Bone marrow (tissue), 2 donors: ENCODE measurements at regions not wholly inside any gene's neighbourhood (a gene's known extent, or its start where the extent isn't known, plus 50 kb on each side); places are given as distances from the start of the nearest gene placed in this dataset.
"Not testable (repeated sequence)": the region's sequence is repeated elsewhere in the genome, so short reads cannot be mapped to it uniquely, and the experiment has no call there.

Experiments
- DNase-seq, 2 donors: peaks; one replicate each; lab custom pipeline; 2025; lab: John Stamatoyannopoulos, UW

DNA sequence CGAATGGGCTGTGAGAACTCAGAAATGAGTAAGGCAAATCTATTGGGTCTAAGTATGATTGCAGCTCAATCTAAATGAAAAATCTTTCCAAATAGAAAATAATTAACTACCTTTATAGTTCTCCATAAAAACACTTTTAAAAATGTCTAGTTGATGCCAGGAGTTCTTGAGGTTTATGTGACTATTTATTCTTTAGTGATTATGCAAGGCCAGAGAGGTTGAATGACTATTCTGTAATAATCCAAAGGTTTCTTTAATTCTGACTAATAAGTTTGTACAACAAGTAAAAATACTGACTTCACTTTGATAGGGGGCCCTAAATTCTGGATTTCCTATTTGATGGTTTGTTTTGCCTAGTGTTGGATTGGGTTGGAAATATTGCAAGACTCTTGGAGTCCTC is 461.2 kb downstream of the EPM2A start:
- no peak for DNase-seq

GRCh38 chr6:145275019-145275418 is 460.3 kb downstream of the EPM2A start:
- DNase-seq: no peak

DNA sequence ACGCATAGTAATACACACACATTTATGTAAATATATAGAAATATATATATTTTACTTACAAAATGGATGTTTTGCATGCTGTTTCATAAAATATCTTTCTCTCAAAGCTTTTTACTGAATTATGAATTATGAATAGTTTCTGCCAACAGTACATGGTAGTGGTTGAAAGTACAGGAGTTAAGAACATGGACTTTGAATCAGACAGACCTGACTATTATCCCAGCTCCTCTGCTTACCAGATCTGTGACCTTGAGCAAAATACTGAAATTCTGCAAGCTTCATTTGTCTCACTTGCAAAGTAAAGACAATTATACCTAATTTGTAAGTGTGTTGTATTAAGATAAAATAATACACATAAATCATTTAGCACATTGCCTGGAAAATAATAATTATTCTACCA is 459.5 kb downstream of the EPM2A start:
- no peak for DNase-seq

DNA sequence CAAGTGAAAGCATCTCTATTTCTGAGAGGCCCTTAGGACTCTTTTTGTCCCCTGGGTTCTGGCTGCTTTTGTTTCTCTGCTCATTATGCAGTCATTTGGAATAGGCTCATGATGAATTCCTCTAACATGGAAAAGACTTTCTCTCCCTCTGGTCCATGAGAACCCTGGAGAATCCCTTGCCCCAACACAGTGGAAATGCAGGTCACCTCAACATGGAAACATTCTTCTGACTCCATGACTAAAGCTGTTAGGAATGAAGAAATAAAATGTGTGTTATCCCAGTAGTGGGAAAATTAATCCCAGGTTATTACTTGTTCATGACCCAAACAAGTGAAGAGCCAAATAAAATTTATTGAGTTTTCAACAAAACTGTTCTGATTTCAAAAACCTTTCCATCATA is 458.6 kb downstream of the EPM2A start:
- DNase-seq: no peak

- DNase-seq: no peak
These were observed 457.8 kb downstream of the EPM2A start for GRCh38 chr6:145277358-145278086.

DNA sequence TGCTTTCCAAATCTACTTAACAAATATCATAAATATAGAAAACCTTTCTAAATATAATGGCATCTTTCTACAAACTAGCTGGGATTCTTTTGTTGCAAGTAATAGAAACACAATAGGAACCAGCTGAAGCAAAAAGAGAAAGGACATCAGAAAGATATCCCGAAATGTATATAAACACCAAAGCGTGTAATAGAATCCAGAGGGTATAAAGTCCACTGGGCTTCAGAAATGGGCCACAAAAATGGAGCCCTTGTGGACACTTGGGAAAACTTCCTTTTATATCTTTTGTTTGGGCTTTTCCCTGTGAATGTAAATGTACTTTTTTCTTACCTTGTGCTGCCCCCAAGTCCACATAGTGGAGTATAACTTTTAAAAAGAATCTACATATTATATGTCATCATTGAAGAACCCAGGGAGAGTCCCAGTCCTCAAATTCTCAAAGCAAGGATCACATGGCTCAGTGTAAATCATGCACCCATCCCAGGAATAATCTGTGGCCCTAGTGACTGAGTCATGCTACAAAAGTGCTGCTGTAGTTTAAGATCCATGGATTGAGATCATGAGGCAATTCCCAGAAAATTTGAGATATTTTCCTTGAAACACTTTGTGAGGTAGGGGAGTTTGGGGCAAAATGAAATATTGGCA is 457.0 kb downstream of the EPM2A start:
- DNase-seq: no peak

DNA sequence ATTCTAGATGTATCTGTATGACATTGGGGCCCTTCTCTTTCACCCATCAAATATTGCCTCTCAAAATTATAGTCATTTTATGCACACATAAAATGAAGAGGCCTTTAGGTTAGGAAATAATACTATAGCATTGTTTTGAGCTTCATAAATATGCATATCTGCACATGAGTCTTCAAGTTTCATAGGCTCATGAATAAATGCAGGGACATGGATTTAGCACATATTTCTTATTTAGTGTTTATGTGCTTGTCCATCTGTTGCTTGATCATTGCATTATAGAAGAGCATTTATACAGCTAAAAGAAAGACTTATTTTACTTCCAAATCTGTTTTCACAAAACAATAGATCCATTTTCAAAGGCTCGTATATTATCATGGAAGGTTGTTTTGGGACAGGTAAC is 455.8 kb downstream of the EPM2A start:
- no peak for DNase-seq

- DNase-seq: no peak
These were observed 455.3 kb downstream of the EPM2A start for GRCh38 chr6:145279993-145280392.

DNA sequence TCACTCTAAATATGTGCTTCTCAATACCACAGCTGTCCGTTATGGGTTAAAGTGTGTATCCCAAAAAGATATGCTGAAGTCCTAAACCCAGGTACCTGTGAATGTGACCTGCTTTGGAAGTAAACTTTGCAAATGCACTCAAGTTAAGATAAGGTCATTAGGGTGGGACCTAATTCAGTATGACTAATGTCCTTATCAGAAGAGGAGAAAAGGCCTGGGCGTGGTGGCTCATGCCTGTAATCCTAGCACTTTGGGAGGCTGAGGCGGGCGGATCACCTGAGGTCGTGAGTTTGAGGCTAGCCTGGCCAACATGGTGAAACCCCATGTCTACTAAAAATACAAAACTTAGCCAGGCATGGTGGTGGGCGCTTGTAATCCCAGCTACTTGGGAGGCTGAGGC is 452.1 kb downstream of the EPM2A start:
- not testable (repeated sequence) for DNase-seq

DNA sequence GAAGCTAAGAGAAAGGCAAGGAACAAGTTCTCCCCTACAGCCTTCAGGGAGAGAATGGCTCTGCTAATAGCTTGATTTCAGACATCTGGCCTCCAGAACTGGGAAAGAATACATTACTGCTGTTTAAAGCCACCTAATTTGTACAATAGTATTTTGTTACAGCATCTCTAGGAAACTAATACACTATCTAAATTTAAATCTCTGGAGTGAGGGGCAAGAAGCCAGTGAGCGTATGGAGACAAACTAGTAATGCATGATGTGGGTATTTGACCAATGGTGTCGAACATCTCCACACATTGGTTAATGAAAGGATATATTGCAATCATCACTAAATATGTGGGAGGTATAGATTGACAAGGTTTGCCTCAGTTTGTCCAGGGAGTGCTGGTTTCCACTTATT is 451.5 kb downstream of the EPM2A start:
- no peak for DNase-seq

GRCh38 chr6:145286916-145287315 is 448.4 kb downstream of the EPM2A start:
- DNase-seq: no peak

DNA sequence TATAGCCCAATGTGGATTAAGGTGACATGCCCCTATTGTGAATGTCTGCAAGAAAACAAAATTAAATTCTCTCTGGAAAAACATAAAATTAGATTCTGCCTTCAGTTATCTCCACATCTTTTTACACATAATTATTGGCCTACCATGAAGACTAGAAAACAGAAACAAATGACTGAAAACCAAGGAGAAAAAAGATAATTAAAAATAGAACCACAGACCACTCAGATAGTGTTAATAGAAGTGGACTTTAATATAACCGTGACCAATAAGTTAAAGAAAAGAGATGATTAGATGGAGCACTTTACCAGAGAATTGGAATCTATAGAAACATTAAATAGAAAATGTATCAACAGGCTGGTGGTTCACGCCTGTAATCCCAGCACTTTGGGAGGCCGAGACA is 445.7 kb downstream of the EPM2A start:
- no peak for DNase-seq

DNA sequence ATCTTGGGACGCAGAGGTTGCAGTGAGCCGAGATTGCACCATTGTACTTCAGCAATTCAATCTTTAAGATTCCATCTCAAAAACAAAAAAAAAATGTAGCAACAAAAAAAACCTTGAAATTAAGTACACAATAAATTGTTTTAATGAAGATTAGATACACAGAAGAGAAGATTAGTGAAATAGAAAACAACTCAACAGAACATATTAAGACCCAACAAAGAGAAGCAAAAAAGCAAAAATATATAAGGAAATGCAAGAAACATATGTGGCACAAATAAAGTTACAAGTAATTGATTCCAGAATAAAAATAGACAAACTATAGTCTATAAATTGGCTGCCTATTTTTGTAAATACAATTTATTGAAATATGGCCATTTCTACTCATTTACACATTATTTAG is 445.2 kb downstream of the EPM2A start:
- DNase-seq: no peak

DNA sequence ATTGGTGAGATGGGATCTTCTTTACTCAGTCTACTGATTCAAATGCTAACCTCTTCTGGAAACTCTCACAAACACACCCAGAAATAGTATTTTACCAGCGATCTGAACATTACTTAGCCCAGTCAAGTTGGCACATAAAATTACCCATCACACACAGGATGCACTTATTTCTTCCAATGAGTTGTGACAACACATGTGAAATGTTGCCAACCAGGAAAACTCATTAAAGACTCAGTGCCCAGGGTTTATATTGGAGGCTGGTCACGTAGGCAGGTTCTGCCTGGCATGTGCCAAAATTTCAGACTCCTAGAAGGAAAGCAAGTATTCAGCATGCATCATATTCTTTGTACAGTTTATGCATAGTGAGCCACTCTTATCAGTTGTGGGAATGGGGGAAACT is 443.3 kb downstream of the EPM2A start:
- no peak for DNase-seq

GRCh38 chr6:145294942-145295341 is 440.4 kb downstream of the EPM2A start:
- no peak for DNase-seq

DNA sequence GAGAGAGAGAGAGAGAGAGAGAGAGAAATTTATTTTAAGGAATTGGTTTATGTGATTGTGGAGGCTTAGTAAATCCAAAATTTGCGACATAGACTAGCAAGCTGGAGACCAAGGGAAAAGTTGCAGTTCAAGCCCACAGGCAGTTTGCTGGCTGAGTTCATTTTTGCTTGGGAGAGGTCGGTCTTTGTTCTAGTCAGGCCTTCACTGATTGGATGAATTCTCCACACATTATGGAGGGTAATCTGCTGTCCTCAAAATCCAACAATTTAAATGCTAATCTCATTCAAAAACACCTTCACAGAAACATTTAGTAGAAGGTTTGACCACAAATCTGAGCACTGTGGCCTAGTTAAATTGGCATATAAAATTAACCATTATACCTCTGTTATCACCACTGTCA is 439.6 kb downstream of the EPM2A start:
- DNase-seq: no peak

DNA sequence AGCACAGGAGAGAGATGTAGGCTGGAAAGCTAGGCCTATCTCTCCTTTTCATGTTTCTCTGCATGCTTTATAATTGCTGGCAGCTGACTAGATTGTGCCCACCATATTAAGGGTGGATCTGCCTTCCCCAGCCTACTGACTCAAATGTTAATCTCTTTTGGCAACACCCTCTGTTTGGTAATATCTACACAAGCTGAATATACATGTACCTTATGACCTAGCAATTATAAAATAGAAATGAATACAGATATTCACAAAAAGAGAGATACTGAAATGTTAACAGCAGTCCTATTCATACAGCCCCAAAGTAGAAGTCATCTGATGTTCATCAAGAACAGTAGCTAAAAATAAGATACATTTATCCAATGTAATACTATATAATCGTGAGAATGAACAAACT is 429.6 kb downstream of the EPM2A start:
- DNase-seq: no peak

DNA sequence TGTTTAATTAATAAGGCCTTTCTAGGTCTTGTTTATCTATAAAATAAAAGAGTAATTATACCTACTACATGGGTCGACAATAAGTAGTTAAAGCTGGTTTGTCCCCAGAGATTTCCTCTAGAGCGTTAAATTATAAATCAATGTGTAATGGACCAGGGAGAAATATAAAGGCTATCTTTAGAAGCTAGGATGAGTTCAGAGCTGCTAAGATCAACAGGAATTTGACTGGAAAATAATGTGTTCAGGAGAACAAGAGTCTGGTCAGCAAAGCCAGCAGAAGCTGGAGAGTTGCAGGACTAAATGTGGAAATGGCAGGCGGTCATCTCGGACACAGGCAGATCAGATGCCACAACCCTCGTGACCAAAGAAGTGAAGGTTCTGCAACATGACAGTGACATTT is 428.8 kb downstream of the EPM2A start:
- DNase-seq: no peak

GRCh38 chr6:145309842-145310535 is 425.3 kb downstream of the EPM2A start:
- DNase-seq: no peak

DNA sequence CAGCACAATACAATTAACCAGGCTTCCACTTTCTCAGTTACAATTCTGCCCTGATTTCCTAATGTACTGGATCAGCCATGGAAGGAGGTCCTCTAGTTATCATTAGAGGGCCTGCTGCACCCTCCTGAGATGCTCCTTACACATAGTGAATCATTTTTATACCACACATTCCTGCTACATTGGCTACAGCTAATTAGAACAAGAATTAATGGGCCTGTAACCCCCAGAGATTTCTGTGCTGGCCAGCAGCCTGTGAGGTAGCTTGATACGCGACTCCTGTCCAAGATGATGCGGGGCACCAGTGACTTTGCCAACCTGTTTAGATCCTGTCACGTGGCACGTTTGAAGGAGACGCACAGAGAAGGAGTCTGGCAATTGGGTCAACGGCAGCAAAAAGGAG is 422.8 kb downstream of the EPM2A start:
- no peak for DNase-seq

- DNase-seq: no peak
These were observed 422.1 kb downstream of the EPM2A start for GRCh38 chr6:145313041-145313855.

DNA sequence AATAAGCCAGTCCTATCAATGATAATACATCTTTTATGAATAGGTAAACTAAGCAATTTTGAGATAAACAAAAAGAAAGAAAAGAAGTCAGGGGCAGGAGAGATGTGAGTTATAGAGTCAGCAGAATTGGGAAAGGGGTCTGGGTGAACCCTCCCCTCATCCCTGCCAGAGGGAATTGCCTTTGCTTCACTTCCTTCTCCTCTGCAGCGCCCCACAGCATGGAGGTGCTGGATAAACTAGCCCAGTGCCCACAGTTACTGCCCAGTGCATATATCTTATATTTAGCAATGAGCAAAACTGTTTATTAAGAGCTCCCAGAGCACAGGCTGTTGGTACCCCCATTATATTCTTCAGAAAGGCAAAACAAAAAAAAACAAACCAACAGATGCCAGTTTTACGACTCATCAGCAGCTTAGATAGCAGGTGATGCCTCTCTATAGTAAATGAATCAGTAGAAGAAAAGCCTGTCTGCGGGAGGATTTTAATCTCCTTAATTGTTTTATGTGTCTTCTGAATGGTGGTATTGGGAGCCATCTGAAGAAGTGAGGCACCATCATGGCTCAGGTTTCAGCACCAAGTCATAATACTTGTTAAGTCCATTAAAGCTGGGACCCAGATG is 419.2 kb downstream of the EPM2A start:
- DNase-seq: no peak
